ENCODE measurements at regions not wholly inside any gene's neighbourhood (a gene's known extent, or its start where the extent isn't known, plus 50 kb on each side); places are given as distances from the start of the nearest gene placed in this dataset.
"Not testable (repeated sequence)": the region's sequence is repeated elsewhere in the genome, so short reads cannot be mapped to it uniquely, and the experiment has no call there.

- DNase-seq (ENCODE audit: low spot score) = no peak
These were observed 646.0 kb downstream of the ZEB2 start for GRCh38 chr2:143873886-143874285.

- no peak for DNase-seq (ENCODE audit: low spot score)
These were observed 649.2 kb downstream of the ZEB2 start for GRCh38 chr2:143870696-143871095.

- no peak for DNase-seq (ENCODE audit: low spot score)
These were observed 662.9 kb downstream of the ZEB2 start for GRCh38 chr2:143856978-143857377.

- peak; percentile 20 for DNase-seq (ENCODE audit: low spot score)
These were observed 667.2 kb downstream of the ZEB2 start for GRCh38 chr2:143852759-143853158.

GRCh38 chr2:143850084-143850483 is 669.8 kb downstream of the ZEB2 start:
- DNase-seq (ENCODE audit: low spot score) = no peak

GRCh38 chr2:143847257-143847656 is 672.7 kb downstream of the ZEB2 start:
- DNase-seq (ENCODE audit: low spot score) = no peak

GRCh38 chr2:143844986-143845385 is 674.9 kb downstream of the ZEB2 start:
- no peak for DNase-seq (ENCODE audit: low spot score)

- DNase-seq (ENCODE audit: low spot score) = no peak
These were observed 676.2 kb downstream of the ZEB2 start for GRCh38 chr2:143843686-143844085.

- no peak for DNase-seq (ENCODE audit: low spot score)
These were observed 677.1 kb downstream of the ZEB2 start for GRCh38 chr2:143842836-143843235.

GRCh38 chr2:143841935-143842334 is 678.0 kb downstream of the ZEB2 start:
- peak; percentile 17 for DNase-seq (ENCODE audit: low spot score)

GRCh38 chr2:143840601-143841000 is 679.3 kb downstream of the ZEB2 start:
- DNase-seq (ENCODE audit: low spot score) = no peak

GRCh38 chr2:143840194-143840593 is 679.7 kb downstream of the ZEB2 start:
- no peak for DNase-seq (ENCODE audit: low spot score)

GRCh38 chr2:143839456-143839855 is 680.5 kb downstream of the ZEB2 start:
- DNase-seq (ENCODE audit: low spot score) = no peak

GRCh38 chr2:143837055-143837454 is 682.9 kb downstream of the ZEB2 start:
- not testable (repeated sequence) for DNase-seq (ENCODE audit: low spot score)

- DNase-seq (ENCODE audit: low spot score) = no peak
These were observed 684.4 kb downstream of the ZEB2 start for GRCh38 chr2:143835481-143835880.

GRCh38 chr2:143833015-143833660 is 686.8 kb downstream of the ZEB2 start:
- no peak for DNase-seq (ENCODE audit: low spot score)

GRCh38 chr2:143830476-143830875 is 689.4 kb downstream of the ZEB2 start:
- no peak for DNase-seq (ENCODE audit: low spot score)

GRCh38 chr2:143828763-143829537 is 691.0 kb downstream of the ZEB2 start:
- no peak for DNase-seq (ENCODE audit: low spot score)

- peak; percentile 31 for DNase-seq (ENCODE audit: low spot score)
These were observed 695.1 kb downstream of the ZEB2 start for GRCh38 chr2:143824791-143825190.

- peak; percentile 22 for DNase-seq (ENCODE audit: low spot score)
These were observed 694.7 kb downstream of the ARHGAP15 start for GRCh38 chr2:143823876-143824275.

GRCh38 chr2:143823296-143823695 is 694.1 kb downstream of the ARHGAP15 start:
- no peak for DNase-seq (ENCODE audit: low spot score)

GRCh38 chr2:143822736-143823135 is 693.5 kb downstream of the ARHGAP15 start:
- DNase-seq (ENCODE audit: low spot score) = no peak

- DNase-seq (ENCODE audit: low spot score) = no peak
These were observed 690.5 kb downstream of the ARHGAP15 start for GRCh38 chr2:143819764-143820163.
